Stimulated activated naive B cell treated with anti-CD40 and anti-IgM and Interleukin-4, amounts not matched to agents 10 μg/mL and 1 μg/mL and 100 μg/mL, for 72 hours (primary cell): ENCODE measurements at regions not wholly inside any gene's neighbourhood (a gene's known extent, or its start where the extent isn't known, plus 50 kb on each side); places are given as distances from the start of the nearest gene placed in this dataset.
"Not testable (repeated sequence)": the region's sequence is repeated elsewhere in the genome, so short reads cannot be mapped to it uniquely, and the experiment has no call there.

Experiments
- ATAC-seq, 2 donors: fragments of 150-1000 bp; cut with Tn5 transposase; replicated peaks; 2 replicates each; pipeline ENCODE4 v1.10.0; 2021; ENCODE audit warnings: moderate library complexity in 1 of 2
- DNase-seq: peaks from one replicate; pipeline ENCODE4 v3.0.0; 2021
- H3K27ac Mint-ChIP-seq: one replicate; pipeline ENCODE4 v1.8.0; 2022; ENCODE audit warnings: mild to moderate bottlenecking, mixed read lengths
- H3K27me3 Mint-ChIP-seq, 2 donors: one replicate each; pipeline ENCODE4 v1.8.0; 2022; ENCODE audit warnings: mixed read lengths in 2 of 2
- H3K36me3 Mint-ChIP-seq, 2 donors: one replicate each; pipeline ENCODE4 v1.8.0; 2022; ENCODE audit warnings: mixed read lengths in 2 of 2, mild to moderate bottlenecking in 1 of 2
- H3K4me1 Mint-ChIP-seq, 2 donors: one replicate each; pipeline ENCODE4 v1.8.0; 2022; ENCODE audit warnings: mixed read lengths in 2 of 2, mild to moderate bottlenecking in 1 of 2
- H3K4me3 Mint-ChIP-seq, 2 donors: one replicate each; pipeline ENCODE4 v1.8.0; 2022; ENCODE audit warnings: mild to moderate bottlenecking in 2 of 2, mixed read lengths in 2 of 2, moderate library complexity in 1 of 2
- H3K9me3 Mint-ChIP-seq, 2 donors: one replicate each; pipeline ENCODE4 v1.8.0; 2022; ENCODE audit warnings: mixed read lengths in 2 of 2, mild to moderate bottlenecking in 1 of 2

GRCh38 chr1:72987871-72988270 is 705.5 kb upstream of the NEGR1 start:
- H3K9me3 Mint-ChIP-seq, result peaks cover 9 to 13% of the 10 kb centered on the region in 2 donors
- H3K4me3 Mint-ChIP-seq, H3K27ac Mint-ChIP-seq, H3K36me3 Mint-ChIP-seq, DNase-seq, ATAC-seq, H3K4me1 Mint-ChIP-seq, H3K27me3 Mint-ChIP-seq: not testable (repeated sequence)

GRCh38 chr1:72986591-72987290 is 704.4 kb upstream of the NEGR1 start:
- Mint-ChIP-seq H3K9me3 (peaks cover 6 to 16% of the 10 kb centered on the region in 2 donors), H3K27me3 (no peaks in the 10 kb centered on the region), H3K4me1 (no peaks in the 10 kb centered on the region), H3K36me3 (no peaks in the 10 kb centered on the region), H3K4me3 (no peak overlapping the region), H3K27ac (no peak overlapping the region)
- ATAC-seq (no peak), DNase-seq (no peak)

DNA sequence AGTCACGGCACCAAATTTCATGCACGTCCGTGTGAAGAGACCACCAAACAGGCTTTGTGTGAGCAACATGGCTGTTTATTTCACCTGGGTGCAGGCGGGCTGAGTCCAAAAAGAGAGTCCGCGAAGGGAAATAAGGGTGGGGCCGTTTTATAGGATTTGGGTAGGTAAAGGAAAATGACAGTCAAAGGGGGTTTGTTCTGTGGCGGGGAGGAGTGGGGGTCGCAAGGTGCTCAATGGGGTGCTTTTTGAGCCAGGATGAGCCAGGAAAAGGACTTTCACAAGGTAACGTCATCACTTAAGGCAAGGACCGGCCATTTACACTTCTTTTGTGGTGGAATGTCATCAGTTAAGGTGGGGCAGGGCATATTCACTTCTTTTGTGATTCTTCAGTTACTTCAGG is 702.7 kb upstream of the NEGR1 start:
- H3K4me1 Mint-ChIP-seq, H3K27me3 Mint-ChIP-seq, H3K27ac Mint-ChIP-seq, H3K4me3 Mint-ChIP-seq, ATAC-seq, DNase-seq, H3K36me3 Mint-ChIP-seq: not testable (repeated sequence)
- H3K9me3 Mint-ChIP-seq, result peaks cover 6 to 14% of the 10 kb centered on the region in 2 donors

DNA sequence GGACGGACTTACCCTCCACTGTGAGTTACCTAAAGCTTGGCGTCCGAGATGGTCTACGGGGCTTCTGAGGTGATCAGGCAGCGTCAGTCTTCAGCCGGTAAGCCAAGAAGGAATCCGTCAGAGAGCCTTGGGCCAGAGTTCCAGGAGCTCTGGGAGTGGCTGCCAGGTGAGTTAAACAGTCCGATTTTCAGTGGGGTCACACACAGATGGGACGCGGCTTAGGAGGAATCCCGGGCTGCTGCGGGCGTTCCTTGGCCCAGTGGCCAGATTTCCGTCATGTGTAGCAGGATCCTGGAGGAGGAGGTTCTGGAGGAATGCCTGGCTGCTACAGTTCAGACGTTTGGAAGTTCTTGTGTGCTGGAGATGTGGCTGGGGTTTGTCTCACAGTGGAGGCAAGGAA is 700.7 kb upstream of the NEGR1 start:
- not testable (repeated sequence) for H3K27ac Mint-ChIP-seq, ATAC-seq, H3K36me3 Mint-ChIP-seq, DNase-seq, H3K27me3 Mint-ChIP-seq, H3K4me3 Mint-ChIP-seq, H3K4me1 Mint-ChIP-seq
- H3K9me3 Mint-ChIP-seq, result peaks cover 0 to 14% of the 10 kb centered on the region in 2 donors

DNA sequence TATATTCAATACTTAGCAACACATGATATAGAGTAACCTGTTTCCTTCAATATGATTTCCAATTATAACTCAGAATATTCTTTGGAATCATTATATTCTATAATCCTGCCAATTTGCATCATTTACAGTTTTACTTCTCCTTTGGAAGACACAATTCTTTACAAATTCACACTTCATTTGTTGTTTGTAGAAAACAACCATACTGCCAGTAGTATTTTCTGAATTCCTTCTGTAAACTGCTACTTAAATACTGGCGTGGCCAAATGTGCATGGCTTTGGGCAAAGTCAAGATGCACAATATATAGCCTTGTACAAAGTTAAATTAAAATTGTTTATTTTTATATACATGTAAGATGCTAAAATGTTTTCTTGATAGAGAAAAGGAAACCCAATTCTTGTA is 687.1 kb upstream of the NEGR1 start:
- Mint-ChIP-seq H3K27me3 (no peaks in the 10 kb centered on the region), H3K36me3 (no peaks in the 10 kb centered on the region), H3K4me3 (no peak overlapping the region), H3K27ac (no peak overlapping the region), H3K4me1 (no peaks in the 10 kb centered on the region), H3K9me3 (no peaks in the 10 kb centered on the region)
- no peak for DNase-seq
- ATAC-seq, result no peak

- no peaks in the 10 kb centered on the region for H3K36me3 Mint-ChIP-seq
These were observed 672.6 kb upstream of the NEGR1 start for GRCh38 chr1:72954943-72955342.

GRCh38 chr1:72950900-72951299 is 668.6 kb upstream of the NEGR1 start:
- H3K27me3 Mint-ChIP-seq, H3K9me3 Mint-ChIP-seq, ATAC-seq, H3K4me3 Mint-ChIP-seq, H3K27ac Mint-ChIP-seq, H3K4me1 Mint-ChIP-seq, H3K36me3 Mint-ChIP-seq, DNase-seq: not testable (repeated sequence)

More at GRCh38 chr1:72954943-72955342, 672.6 kb upstream of the NEGR1 start:
- Mint-ChIP-seq H3K9me3 (no peaks in the 10 kb centered on the region), H3K4me3 (no peak overlapping the region), H3K4me1 (no peaks in the 10 kb centered on the region), H3K27ac (no peak overlapping the region), H3K27me3 (no peaks in the 10 kb centered on the region)
- ATAC-seq, result no peak
- no peak for DNase-seq

- Mint-ChIP-seq H3K27ac (no peak overlapping the region), H3K27me3 (no peaks in the 10 kb centered on the region), H3K9me3 (no peaks in the 10 kb centered on the region), H3K36me3 (no peaks in the 10 kb centered on the region), H3K4me3 (no peak overlapping the region), H3K4me1 (no peaks in the 10 kb centered on the region)
- no peak for ATAC-seq
- no peak for DNase-seq
These were observed 664.7 kb upstream of the NEGR1 start for GRCh38 chr1:72946903-72947499.

- H3K36me3 Mint-ChIP-seq, result no peaks in the 10 kb centered on the region
- H3K27me3 Mint-ChIP-seq, result no peaks in the 10 kb centered on the region
- no peak overlapping the region for H3K4me3 Mint-ChIP-seq
- no peaks in the 10 kb centered on the region for H3K9me3 Mint-ChIP-seq
- no peak overlapping the region for H3K27ac Mint-ChIP-seq
- no peak for ATAC-seq
- no peaks in the 10 kb centered on the region for H3K4me1 Mint-ChIP-seq
- no peak for DNase-seq
These were observed 659.7 kb upstream of the NEGR1 start for GRCh38 chr1:72942008-72942407.

GRCh38 chr1:72938408-72938807 is 656.1 kb upstream of the NEGR1 start:
- DNase-seq (no peak), ATAC-seq (no peak)
- Mint-ChIP-seq H3K4me1 (no peaks in the 10 kb centered on the region), H3K27ac (no peak overlapping the region), H3K9me3 (peaks cover 0 to 1% of the 10 kb centered on the region in 2 donors), H3K4me3 (no peak overlapping the region), H3K36me3 (no peaks in the 10 kb centered on the region), H3K27me3 (no peaks in the 10 kb centered on the region)

DNA sequence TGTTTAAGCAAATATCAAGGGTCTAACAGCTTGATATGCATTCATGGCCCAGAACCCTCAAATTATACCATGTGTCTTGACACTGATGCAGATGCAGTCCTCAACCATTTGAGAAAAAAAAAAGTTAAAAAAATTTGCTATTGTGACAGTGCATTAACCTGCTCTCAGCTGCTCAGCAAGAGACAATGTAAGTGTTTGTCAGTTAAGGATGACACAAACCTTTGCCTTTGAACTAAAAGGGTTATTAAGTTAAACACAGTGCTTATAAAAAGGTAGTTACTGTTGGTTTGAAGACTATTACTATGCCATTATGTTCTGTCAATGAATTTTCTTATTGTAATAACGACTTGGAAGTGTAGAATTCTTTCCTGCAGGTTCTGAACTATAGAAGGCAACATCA is 655.6 kb upstream of the NEGR1 start:
- H3K4me1 Mint-ChIP-seq, result no peaks in the 10 kb centered on the region
- H3K27me3 Mint-ChIP-seq, result no peaks in the 10 kb centered on the region
- DNase-seq, result no peak
- no peak overlapping the region for H3K27ac Mint-ChIP-seq
- H3K4me3 Mint-ChIP-seq, result no peak overlapping the region
- ATAC-seq, result no peak
- peaks cover 0 to 1% of the 10 kb centered on the region in 2 donors for H3K9me3 Mint-ChIP-seq
- H3K36me3 Mint-ChIP-seq, result no peaks in the 10 kb centered on the region

DNA sequence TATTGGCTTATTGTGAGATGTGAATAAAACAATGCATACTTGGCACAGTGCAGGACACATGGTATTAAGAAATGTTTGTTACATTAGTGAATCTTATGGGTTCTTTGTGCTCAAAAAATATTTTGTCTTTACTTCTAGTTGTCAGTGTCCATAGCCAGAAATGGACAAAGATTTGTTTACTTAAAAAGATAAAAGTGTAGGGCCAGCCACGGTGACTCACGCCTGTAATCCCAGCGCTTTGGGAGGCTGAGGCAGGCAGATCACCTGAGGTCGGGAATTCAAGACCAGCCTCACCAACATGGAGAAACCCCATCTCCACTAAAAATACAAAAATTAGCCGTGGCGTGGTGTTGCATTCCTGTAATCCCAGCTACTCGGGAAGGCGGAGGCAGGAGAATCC is 654.6 kb upstream of the NEGR1 start:
- no peak for DNase-seq
- Mint-ChIP-seq H3K27me3 (no peaks in the 10 kb centered on the region), H3K36me3 (no peaks in the 10 kb centered on the region), H3K27ac (no peak overlapping the region), H3K9me3 (peaks cover 0 to 1% of the 10 kb centered on the region in 2 donors), H3K4me1 (no peaks in the 10 kb centered on the region), H3K4me3 (no peak overlapping the region)
- ATAC-seq, result no peak

DNA sequence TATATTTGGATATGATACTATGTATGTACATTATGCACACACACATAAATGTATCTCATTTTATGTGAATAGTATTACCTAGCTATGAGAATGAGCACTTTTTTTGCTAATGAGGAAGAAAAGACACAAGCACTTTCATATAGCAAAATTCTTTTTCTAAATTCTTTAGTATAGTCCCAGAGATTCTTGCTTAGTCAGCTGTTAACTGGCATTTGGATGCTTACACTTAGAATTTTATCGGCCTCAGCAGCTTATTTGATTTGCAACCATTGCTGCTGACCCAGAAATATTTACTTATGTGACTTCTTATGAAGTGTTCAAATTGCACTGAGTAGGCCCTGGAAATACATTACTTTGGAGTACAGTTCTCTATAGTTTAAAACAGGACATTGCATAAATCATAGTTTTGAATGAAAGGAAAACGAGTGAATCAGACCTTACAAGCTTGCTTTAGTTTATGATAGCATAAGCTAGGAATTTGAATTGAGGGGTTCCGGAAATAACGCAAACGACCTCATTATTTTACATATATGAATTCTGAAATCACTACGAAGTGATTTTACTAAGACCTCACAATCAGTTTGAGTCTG is 653.9 kb upstream of the NEGR1 start:
- Mint-ChIP-seq H3K27me3 (no peaks in the 10 kb centered on the region), H3K4me1 (no peaks in the 10 kb centered on the region), H3K36me3 (no peaks in the 10 kb centered on the region), H3K4me3 (no peak overlapping the region), H3K9me3 (peaks cover 0 to 1% of the 10 kb centered on the region in 2 donors), H3K27ac (no peak overlapping the region)
- DNase-seq, result no peak
- ATAC-seq, result no peak

- Mint-ChIP-seq H3K9me3 (peaks cover 0 to 5% of the 10 kb centered on the region in 2 donors), H3K4me1 (no peaks in the 10 kb centered on the region), H3K36me3 (no peaks in the 10 kb centered on the region)
These were observed 649.7 kb upstream of the NEGR1 start for GRCh38 chr1:72932025-72932424.

GRCh38 chr1:72930528-72930927 is 648.2 kb upstream of the NEGR1 start:
- Mint-ChIP-seq H3K27ac (no peak overlapping the region), H3K36me3 (no peaks in the 10 kb centered on the region), H3K9me3 (peaks cover 0 to 5% of the 10 kb centered on the region in 2 donors), H3K4me3 (no peak overlapping the region), H3K27me3 (no peaks in the 10 kb centered on the region), H3K4me1 (no peaks in the 10 kb centered on the region)
- DNase-seq, result no peak
- ATAC-seq, result no peak

More at GRCh38 chr1:72932025-72932424, 649.7 kb upstream of the NEGR1 start:
- no peaks in the 10 kb centered on the region for H3K27me3 Mint-ChIP-seq
- no peak overlapping the region for H3K4me3 Mint-ChIP-seq
- no peak overlapping the region for H3K27ac Mint-ChIP-seq
- DNase-seq, result no peak
- no peak for ATAC-seq
